ENCODE measurements at regions not wholly inside any gene's neighbourhood (a gene's known extent, or its start where the extent isn't known, plus 50 kb on each side); places are given as distances from the start of the nearest gene placed in this dataset.

GRCh38 chr2:16727256-16727655, 61.6 kb upstream of the CYRIA start:
- H3K36me3 Mint-ChIP-seq (ENCODE audit: low read depth, unreplicated experiment), result no peaks in the 10 kb centered on the region
- Histone ChIP-seq H3K4me1 (ENCODE audit: insufficient read depth, low read length) (no peaks in the 10 kb centered on the region), H3K27ac (ENCODE audit: low read depth, low read length) (no peak overlapping the region), H3K4me2 (ENCODE audit: low read length) (no peak overlapping the region), H3K9ac (ENCODE audit: low read length) (no peak overlapping the region), H3K36me3 (ENCODE audit: insufficient read depth, low read length) (no peaks in the 10 kb centered on the region), H3K79me2 (ENCODE audit: insufficient read depth, low read length) (no peaks in the 10 kb centered on the region), H2AFZ (ENCODE audit: low read depth, low read length) (no peak overlapping the region), H3K4me3 (ENCODE audit: insufficient read depth, low read depth, low read length) (no peak overlapping the region), H4K20me1 (ENCODE audit: insufficient read depth, low read length) (no peaks in the 10 kb centered on the region), H3K9me3 (ENCODE audit: insufficient read depth, low read depth, low read length) (no peaks in the 10 kb centered on the region), H3K27me3 (ENCODE audit: insufficient read depth, low read length) (peaks cover 2% of the 10 kb centered on the region)
- DNase-seq (ENCODE audit: low read depth) (peak; percentile 6), FAIRE-seq (no peak)
- TF ChIP-seq CTCF (IDR thresholded peaks at IDR 0.05; ENCODE audit: insufficient read depth, low read depth, low read length) (no peak), EZH2 (IDR thresholded peaks at IDR 0.05; ENCODE audit: insufficient read depth, low read length) (no peak)
- no peaks in the 10 kb centered on the region for H3K9me3 Mint-ChIP-seq (ENCODE audit: unreplicated experiment)
- H3K27me3 Mint-ChIP-seq (ENCODE audit: low read depth, unreplicated experiment), result peaks cover 9% of the 10 kb centered on the region
- H3K4me3 Mint-ChIP-seq (ENCODE audit: unreplicated experiment), result no peak overlapping the region
- peaks cover 6% of the 10 kb centered on the region for H3K4me1 Mint-ChIP-seq (ENCODE audit: low read depth, unreplicated experiment)
- H3K27ac Mint-ChIP-seq (ENCODE audit: unreplicated experiment), result no peak overlapping the region

- Histone ChIP-seq H3K36me3 (ENCODE audit: insufficient read depth, low read length) (no peaks in the 10 kb centered on the region), H4K20me1 (ENCODE audit: insufficient read depth, low read length) (no peaks in the 10 kb centered on the region), H3K4me1 (ENCODE audit: insufficient read depth, low read length) (no peaks in the 10 kb centered on the region), H3K9me3 (ENCODE audit: insufficient read depth, low read depth, low read length) (no peaks in the 10 kb centered on the region), H3K27ac (ENCODE audit: low read depth, low read length) (no peak overlapping the region), H2AFZ (ENCODE audit: low read depth, low read length) (no peak overlapping the region), H3K27me3 (ENCODE audit: insufficient read depth, low read length) (peaks cover 2% of the 10 kb centered on the region), H3K79me2 (ENCODE audit: insufficient read depth, low read length) (no peaks in the 10 kb centered on the region), H3K4me2 (ENCODE audit: low read length) (no peak overlapping the region), H3K9ac (ENCODE audit: low read length) (no peak overlapping the region), H3K4me3 (ENCODE audit: insufficient read depth, low read depth, low read length) (no peak overlapping the region)
- peaks cover 6% of the 10 kb centered on the region for H3K4me1 Mint-ChIP-seq (ENCODE audit: low read depth, unreplicated experiment)
- no peaks in the 10 kb centered on the region for H3K9me3 Mint-ChIP-seq (ENCODE audit: unreplicated experiment)
- H3K4me3 Mint-ChIP-seq (ENCODE audit: unreplicated experiment), result no peak overlapping the region
- no peak for FAIRE-seq
- no peak for DNase-seq (ENCODE audit: low read depth)
- H3K36me3 Mint-ChIP-seq (ENCODE audit: low read depth, unreplicated experiment), result no peaks in the 10 kb centered on the region
- no peak overlapping the region for H3K27ac Mint-ChIP-seq (ENCODE audit: unreplicated experiment)
- peaks cover 9% of the 10 kb centered on the region for H3K27me3 Mint-ChIP-seq (ENCODE audit: low read depth, unreplicated experiment)
- no peak for TF ChIP-seq CTCF (IDR thresholded peaks at IDR 0.05; ENCODE audit: insufficient read depth, low read depth, low read length)
- TF ChIP-seq EZH2 (IDR thresholded peaks at IDR 0.05; ENCODE audit: insufficient read depth, low read length), result no peak
These were observed 60.9 kb upstream of the CYRIA start for GRCh38 chr2:16726577-16726976.

GRCh38 chr2:16726147-16726546, 60.5 kb upstream of the CYRIA start:
- DNase-seq (ENCODE audit: low read depth) (no peak), FAIRE-seq (no peak)
- no peak overlapping the region for H3K9ac ChIP-seq (ENCODE audit: low read length)
- H3K36me3 ChIP-seq (ENCODE audit: insufficient read depth, low read length), result no peaks in the 10 kb centered on the region
- Mint-ChIP-seq H3K4me3 (ENCODE audit: unreplicated experiment) (no peak overlapping the region), H3K27ac (ENCODE audit: unreplicated experiment) (no peak overlapping the region), H3K27me3 (ENCODE audit: low read depth, unreplicated experiment) (peaks cover 9% of the 10 kb centered on the region), H3K36me3 (ENCODE audit: low read depth, unreplicated experiment) (no peaks in the 10 kb centered on the region), H3K4me1 (ENCODE audit: low read depth, unreplicated experiment) (peaks cover 6% of the 10 kb centered on the region), H3K9me3 (ENCODE audit: unreplicated experiment) (no peaks in the 10 kb centered on the region)
- H2AFZ ChIP-seq (ENCODE audit: low read depth, low read length), result no peak overlapping the region
- H3K4me2 ChIP-seq (ENCODE audit: low read length), result no peak overlapping the region
- TF ChIP-seq CTCF (IDR thresholded peaks at IDR 0.05; ENCODE audit: insufficient read depth, low read depth, low read length) (no peak), EZH2 (IDR thresholded peaks at IDR 0.05; ENCODE audit: insufficient read depth, low read length) (no peak)
- no peaks in the 10 kb centered on the region for H3K4me1 ChIP-seq (ENCODE audit: insufficient read depth, low read length)
- no peaks in the 10 kb centered on the region for H3K79me2 ChIP-seq (ENCODE audit: insufficient read depth, low read length)
- no peak overlapping the region for H3K27ac ChIP-seq (ENCODE audit: low read depth, low read length)
- no peak overlapping the region for H3K4me3 ChIP-seq (ENCODE audit: insufficient read depth, low read depth, low read length)
- H3K9me3 ChIP-seq (ENCODE audit: insufficient read depth, low read depth, low read length), result no peaks in the 10 kb centered on the region
- no peaks in the 10 kb centered on the region for H4K20me1 ChIP-seq (ENCODE audit: insufficient read depth, low read length)
- H3K27me3 ChIP-seq (ENCODE audit: insufficient read depth, low read length), result peaks cover 2% of the 10 kb centered on the region
